Upper lobe of left lung (tissue), 4 donors: ENCODE measurements at regions not wholly inside any gene's neighbourhood (a gene's known extent, or its start where the extent isn't known, plus 50 kb on each side); places are given as distances from the start of the nearest gene placed in this dataset.

Experiments
- EP300 ChIP-seq, 4 donors: sonication (generic); formaldehyde crosslinking; IDR thresholded peaks; one replicate each; pipeline ENCODE4 v1.5.1; 2017; ENCODE audit warnings: antibody characterized with exemption in 4 of 4, control low read depth in 2 of 4
- TF ChIP-seq, protein P1 (sequence below), 6 experiments: fragments of 450-650 bp in 4 of 6; fragments of 200-600 bp in 2 of 6; sonication (generic) in 2 of 6; IDR thresholded peaks; one replicate each; pipeline ENCODE4 v1.5.1; 2016 to 2019; ENCODE audit warnings: antibody characterized with exemption in 6 of 6

DNA sequence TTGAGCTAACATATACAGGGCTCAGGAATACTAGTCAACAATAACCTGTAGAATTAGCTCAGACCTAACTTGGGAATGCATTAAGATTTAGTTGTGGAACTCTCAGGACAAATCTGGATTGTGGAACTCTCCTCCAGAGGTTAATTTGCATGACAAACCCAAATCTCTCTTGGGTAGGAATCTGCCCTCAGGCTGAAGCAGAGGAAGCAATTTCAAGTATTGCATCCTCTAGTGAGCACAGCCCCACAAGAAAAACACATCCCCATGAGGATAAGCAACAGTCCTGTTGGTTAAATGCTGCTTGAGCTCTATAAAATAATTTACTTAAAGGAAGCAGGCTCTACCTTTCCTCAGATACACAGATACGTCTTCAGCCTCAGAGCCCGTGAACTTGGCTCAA lies 170.9 kb upstream of the STXBP5 start:
- TF ChIP-seq, protein P1, sequence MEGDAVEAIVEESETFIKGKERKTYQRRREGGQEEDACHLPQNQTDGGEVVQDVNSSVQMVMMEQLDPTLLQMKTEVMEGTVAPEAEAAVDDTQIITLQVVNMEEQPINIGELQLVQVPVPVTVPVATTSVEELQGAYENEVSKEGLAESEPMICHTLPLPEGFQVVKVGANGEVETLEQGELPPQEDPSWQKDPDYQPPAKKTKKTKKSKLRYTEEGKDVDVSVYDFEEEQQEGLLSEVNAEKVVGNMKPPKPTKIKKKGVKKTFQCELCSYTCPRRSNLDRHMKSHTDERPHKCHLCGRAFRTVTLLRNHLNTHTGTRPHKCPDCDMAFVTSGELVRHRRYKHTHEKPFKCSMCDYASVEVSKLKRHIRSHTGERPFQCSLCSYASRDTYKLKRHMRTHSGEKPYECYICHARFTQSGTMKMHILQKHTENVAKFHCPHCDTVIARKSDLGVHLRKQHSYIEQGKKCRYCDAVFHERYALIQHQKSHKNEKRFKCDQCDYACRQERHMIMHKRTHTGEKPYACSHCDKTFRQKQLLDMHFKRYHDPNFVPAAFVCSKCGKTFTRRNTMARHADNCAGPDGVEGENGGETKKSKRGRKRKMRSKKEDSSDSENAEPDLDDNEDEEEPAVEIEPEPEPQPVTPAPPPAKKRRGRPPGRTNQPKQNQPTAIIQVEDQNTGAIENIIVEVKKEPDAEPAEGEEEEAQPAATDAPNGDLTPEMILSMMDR (IDR thresholded peaks at IDR 0.05), result no peak
- TF ChIP-seq EP300 (IDR thresholded peaks at IDR 0.05), result no peak
